Smooth muscle cell (in vitro differentiated cells): ENCODE measurements at regions not wholly inside any gene's neighbourhood (a gene's known extent, or its start where the extent isn't known, plus 50 kb on each side); places are given as distances from the start of the nearest gene placed in this dataset.

Experiments used
- DNase-seq: peaks from one replicate; lab custom pipeline; 2025; ENCODE audit not compliant: unreplicated experiment; lab: John Stamatoyannopoulos, UW
- H2AFZ ChIP-seq: fragments of 200-600 bp; sonication (generic); 2 replicates; pipeline ENCODE4 v1.6.0; 2016; ENCODE audit warnings: antibody characterized with exemption, low read depth, mild to moderate bottlenecking
- H3F3A ChIP-seq: fragments of 200-600 bp; sonication (generic); 2 replicates; pipeline ENCODE4 v1.6.0; 2017; ENCODE audit warnings: antibody characterized with exemption, low read depth
- H3K27ac ChIP-seq: fragments of 200-600 bp; sonication (generic); 2 replicates; pipeline ENCODE4 v1.5.1; 2016; ENCODE audit warnings: low read depth, mild to moderate bottlenecking
- H3K27me3 ChIP-seq: fragments of 200-600 bp; sonication (generic); 2 replicates; pipeline ENCODE4 v1.6.1; 2016; ENCODE audit warnings: low read depth, mild to moderate bottlenecking
- H3K36me3 ChIP-seq: fragments of 200-600 bp; sonication (generic); 2 replicates; pipeline ENCODE4 v1.5.1; 2016; ENCODE audit warnings: low read depth
- H3K4me1 ChIP-seq: fragments of 200-600 bp; sonication (generic); 2 replicates; pipeline ENCODE4 v1.5.1; 2016; ENCODE audit warnings: low read depth
- H3K4me2 ChIP-seq: fragments of 200-600 bp; sonication (generic); 2 replicates; pipeline ENCODE4 v1.6.0; 2016; ENCODE audit warnings: mild to moderate bottlenecking
- H3K4me3 ChIP-seq: fragments of 200-600 bp; sonication (generic); 2 replicates; pipeline ENCODE4 v1.5.1; 2016; ENCODE audit warnings: mild to moderate bottlenecking
- H3K79me2 ChIP-seq: fragments of 200-600 bp; sonication (generic); 2 replicates; pipeline ENCODE4 v1.6.0; 2016; ENCODE audit warnings: low read depth, mild to moderate bottlenecking
- H3K9ac ChIP-seq: fragments of 200-600 bp; sonication (generic); 2 replicates; pipeline ENCODE4 v1.6.0; 2016; ENCODE audit warnings: low read depth
- H3K9me3 ChIP-seq: fragments of 200-600 bp; sonication (generic); replicated peaks from 2 replicates; pipeline ENCODE4 v1.5.1; 2016; ENCODE audit warnings: low read depth
- H4K20me1 ChIP-seq: fragments of 200-600 bp; sonication (generic); 2 replicates; pipeline ENCODE4 v1.6.0; 2016; ENCODE audit warnings: low read depth
- CTCF ChIP-seq: fragments of 200-600 bp; sonication (generic); IDR thresholded peaks from 2 replicates; pipeline ENCODE4 v1.5.1; 2017; ENCODE audit warnings: borderline replicate concordance, mild to moderate bottlenecking, antibody characterized with exemption; ENCODE audit not compliant: insufficient read depth, poor library complexity, severe bottlenecking
- WGBS: methylation state at CpG from one replicate; pipeline ENCODE4 v1.1.7; 2016; ENCODE audit warnings: low lambda C conversion rate; 5-methylcytosine and 5-hydroxymethylcytosine counted together

- Histone ChIP-seq H3K79me2 (no peaks in the 10 kb centered on the region), H3K4me1 (no peaks in the 10 kb centered on the region), H2AFZ (no peak overlapping the region), H3K4me3 (no peak overlapping the region), H3K9ac (no peak overlapping the region), H4K20me1 (no peaks in the 10 kb centered on the region), H3K27ac (no peak overlapping the region), H3K27me3 (no peaks in the 10 kb centered on the region), H3K9me3 (no peaks in the 10 kb centered on the region), H3F3A (no peaks in the 10 kb centered on the region), H3K4me2 (no peak overlapping the region), H3K36me3 (no peaks in the 10 kb centered on the region)
- DNase-seq: no peak
- TF ChIP-seq CTCF: no peak
- 76% methylated on average over 3 of the region's 3 CpGs for WGBS
Measured at GRCh38 chrX:122246937-122247336, 937.1 kb upstream of the GRIA3 start.

DNA sequence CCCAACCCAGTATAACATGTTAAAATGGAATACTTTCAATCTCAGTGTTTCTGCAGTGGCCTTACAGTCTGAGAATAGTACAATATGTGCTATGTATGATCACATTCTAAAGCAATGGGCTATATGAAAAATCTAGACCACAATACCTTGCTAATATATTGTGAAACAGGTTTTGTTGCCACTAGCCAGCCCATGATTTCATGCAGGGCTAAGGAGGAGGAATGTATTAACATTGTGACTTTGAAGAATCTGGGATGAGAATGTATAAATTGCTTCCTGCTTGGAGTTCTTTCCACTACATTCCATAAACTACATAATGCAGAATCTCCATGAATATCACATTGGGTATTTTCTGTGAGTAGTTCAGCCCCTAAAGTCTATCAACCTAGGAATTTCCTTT lies 935.4 kb upstream of the GRIA3 start:
- Histone ChIP-seq H2AFZ (no peak overlapping the region), H3K27ac (no peak overlapping the region), H3F3A (no peaks in the 10 kb centered on the region), H3K9ac (no peak overlapping the region), H3K27me3 (no peaks in the 10 kb centered on the region), H3K36me3 (no peaks in the 10 kb centered on the region), H3K79me2 (no peaks in the 10 kb centered on the region), H3K9me3 (no peaks in the 10 kb centered on the region), H3K4me1 (no peaks in the 10 kb centered on the region), H3K4me2 (no peak overlapping the region), H3K4me3 (no peak overlapping the region), H4K20me1 (no peaks in the 10 kb centered on the region)
- no peak for DNase-seq
- TF ChIP-seq CTCF: no peak

DNA sequence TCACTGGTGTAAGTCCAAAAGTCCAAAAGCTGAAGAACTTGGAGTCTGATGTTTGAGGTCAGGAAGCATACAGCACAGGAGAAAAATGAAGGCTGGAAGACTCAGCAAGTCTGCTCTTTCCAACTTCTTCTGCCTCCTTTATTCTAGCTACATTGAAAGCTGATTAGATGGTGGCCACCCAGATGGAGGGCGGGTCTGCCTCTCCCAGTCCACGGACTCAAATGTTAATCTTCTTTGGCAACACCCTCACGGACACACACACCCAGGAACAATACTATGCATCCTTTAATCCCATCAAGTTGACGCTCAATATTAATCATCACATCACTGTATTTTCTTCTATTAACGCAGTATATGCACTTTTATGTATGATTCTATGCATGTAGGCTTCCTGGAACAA lies 931.6 kb upstream of the GRIA3 start:
- DNase-seq: no peak
- no peak overlapping the region for H3K27ac ChIP-seq
- no peaks in the 10 kb centered on the region for H3K27me3 ChIP-seq
- no peaks in the 10 kb centered on the region for H3K36me3 ChIP-seq
- H4K20me1 ChIP-seq: no peaks in the 10 kb centered on the region
- no peaks in the 10 kb centered on the region for H3F3A ChIP-seq
- no peaks in the 10 kb centered on the region for H3K4me1 ChIP-seq
- H3K4me2 ChIP-seq: no peak overlapping the region
- H3K9ac ChIP-seq: no peak overlapping the region
- no peaks in the 10 kb centered on the region for H3K79me2 ChIP-seq
- H2AFZ ChIP-seq: no peak overlapping the region
- TF ChIP-seq CTCF: no peak
- WGBS: 69% methylated on average over 5 of the region's 5 CpGs
- no peaks in the 10 kb centered on the region for H3K9me3 ChIP-seq
- no peak overlapping the region for H3K4me3 ChIP-seq

- Histone ChIP-seq H3K9ac (no peak overlapping the region), H4K20me1 (no peaks in the 10 kb centered on the region), H3F3A (no peaks in the 10 kb centered on the region), H3K27ac (no peak overlapping the region), H3K36me3 (no peaks in the 10 kb centered on the region), H3K4me1 (no peaks in the 10 kb centered on the region), H3K4me2 (no peak overlapping the region), H3K9me3 (no peaks in the 10 kb centered on the region), H2AFZ (no peak overlapping the region), H3K27me3 (no peaks in the 10 kb centered on the region), H3K4me3 (no peak overlapping the region), H3K79me2 (no peaks in the 10 kb centered on the region)
- DNase-seq: no peak
- TF ChIP-seq CTCF: no peak
Measured at GRCh38 chrX:122268353-122268752, 915.7 kb upstream of the GRIA3 start.
